GM12878 (cell line): ENCODE measurements at regions not wholly inside any gene's neighbourhood (a gene's known extent, or its start where the extent isn't known, plus 50 kb on each side); places are given as distances from the start of the nearest gene placed in this dataset.

Source experiments
- CTCF ChIP-seq, 3 experiments: IDR thresholded peaks in 2 of 3; conservative IDR thresholded peaks in 1 of 3; 2 replicates each; pipeline ENCODE4 v1.5.1; 2011; ENCODE audit warnings: low read depth in 3 of 3, low read length in 3 of 3, mild to moderate bottlenecking in 3 of 3, control low read depth in 2 of 3, moderate library complexity in 2 of 3, inconsistent platforms in 1 of 3, mixed read lengths in 1 of 3; ENCODE audit not compliant: control insufficient read depth in 2 of 3, insufficient read depth in 1 of 3; ENCODE audit errors: extremely low read depth in 1 of 3
- MAX ChIP-seq: IDR thresholded peaks from 2 replicates; pipeline ENCODE4 v1.6.1; 2012; ENCODE audit warnings: low read depth, low read length, improper control_type of control experiment
- YY1 ChIP-seq: IDR thresholded peaks from 2 replicates; pipeline ENCODE4 v1.6.1; 2011; ENCODE audit warnings: low read depth, mild to moderate bottlenecking, low read length

- TF ChIP-seq MAX = no peak
- no peak for TF ChIP-seq CTCF (IDR thresholded peaks at IDR 0.05 in 2 of 3, conservative IDR thresholded peaks at IDR 0.05 in 1 of 3; ENCODE audit: control insufficient read depth in 2 of 3, extremely low read depth in 1 of 3, insufficient read depth in 1 of 3, low read depth in 3 of 3, low read length in 3 of 3)
- TF ChIP-seq YY1 = no peak
Observed at GRCh38 chr5:54804086-54804485, 181.3 kb downstream of the ESM1 start.
